ENCODE measurements at regions not wholly inside any gene's neighbourhood (a gene's known extent, or its start where the extent isn't known, plus 50 kb on each side); places are given as distances from the start of the nearest gene placed in this dataset.

GRCh38 chr2:120575966-120576365, 159.7 kb upstream of the GLI2 start:
- H3K4me3 Mint-ChIP-seq = no peak overlapping the region
- intact Hi-C loops (cut with micrococcal nuclease) = no loop called here
- DNase-seq (ENCODE audit: low spot score) = no peak
- no peaks in the 10 kb centered on the region for H3K4me1 Mint-ChIP-seq (ENCODE audit: low read depth)
- no peak overlapping the region for H3K27ac Mint-ChIP-seq
- peaks cover 19% of the 10 kb centered on the region for H3K27me3 Mint-ChIP-seq (ENCODE audit: insufficient read depth)
- no peaks in the 10 kb centered on the region for H3K36me3 Mint-ChIP-seq (ENCODE audit: low read depth)
- no peaks in the 10 kb centered on the region for H3K9me3 Mint-ChIP-seq

GRCh38 chr2:120576509-120577474, 158.9 kb upstream of the GLI2 start:
- H3K36me3 Mint-ChIP-seq (ENCODE audit: low read depth) = no peaks in the 10 kb centered on the region
- no peaks in the 10 kb centered on the region for H3K9me3 Mint-ChIP-seq
- DNase-seq (ENCODE audit: low spot score) = no peak
- H3K4me1 Mint-ChIP-seq (ENCODE audit: low read depth) = no peaks in the 10 kb centered on the region
- no peak overlapping the region for H3K4me3 Mint-ChIP-seq
- H3K27me3 Mint-ChIP-seq (ENCODE audit: insufficient read depth) = peaks cover 21% of the 10 kb centered on the region
- no peak overlapping the region for H3K27ac Mint-ChIP-seq
- intact Hi-C loops (cut with micrococcal nuclease) = no loop called here

DNA sequence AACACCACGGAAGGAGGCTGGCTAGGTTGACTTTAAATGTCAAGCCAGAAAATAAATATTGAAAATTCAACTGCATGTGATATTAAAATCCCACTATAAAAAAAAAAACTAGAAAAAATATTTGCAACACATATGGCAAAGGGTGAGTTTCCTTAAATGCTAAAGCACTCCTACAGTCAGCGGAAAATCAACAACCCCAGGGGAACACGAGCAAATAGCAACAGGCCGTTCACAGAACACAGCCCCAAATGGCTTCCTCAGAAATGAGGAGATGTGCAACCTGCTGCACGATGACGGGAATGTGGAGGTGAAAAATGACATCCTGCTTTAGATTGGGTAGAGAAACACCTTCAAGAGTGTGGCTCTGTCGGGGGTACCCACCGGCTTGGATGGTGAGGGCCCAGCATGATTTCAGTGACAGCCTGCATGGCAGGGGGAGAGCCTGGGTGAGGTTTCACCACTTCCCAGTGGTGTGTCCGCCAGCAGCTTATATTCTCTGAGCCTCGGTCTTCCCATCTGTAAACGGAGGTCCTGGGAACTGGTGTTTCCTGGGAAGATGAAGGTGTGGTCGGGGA, 157.9 kb upstream of the GLI2 start:
- Mint-ChIP-seq H3K9me3 (no peaks in the 10 kb centered on the region), H3K36me3 (ENCODE audit: low read depth) (no peaks in the 10 kb centered on the region), H3K4me3 (no peak overlapping the region), H3K4me1 (ENCODE audit: low read depth) (no peaks in the 10 kb centered on the region), H3K27me3 (ENCODE audit: insufficient read depth) (peaks cover 21% of the 10 kb centered on the region), H3K27ac (no peak overlapping the region)
- no peak for DNase-seq (ENCODE audit: low spot score)
- intact Hi-C loops (cut with micrococcal nuclease) = no loop called here

DNA sequence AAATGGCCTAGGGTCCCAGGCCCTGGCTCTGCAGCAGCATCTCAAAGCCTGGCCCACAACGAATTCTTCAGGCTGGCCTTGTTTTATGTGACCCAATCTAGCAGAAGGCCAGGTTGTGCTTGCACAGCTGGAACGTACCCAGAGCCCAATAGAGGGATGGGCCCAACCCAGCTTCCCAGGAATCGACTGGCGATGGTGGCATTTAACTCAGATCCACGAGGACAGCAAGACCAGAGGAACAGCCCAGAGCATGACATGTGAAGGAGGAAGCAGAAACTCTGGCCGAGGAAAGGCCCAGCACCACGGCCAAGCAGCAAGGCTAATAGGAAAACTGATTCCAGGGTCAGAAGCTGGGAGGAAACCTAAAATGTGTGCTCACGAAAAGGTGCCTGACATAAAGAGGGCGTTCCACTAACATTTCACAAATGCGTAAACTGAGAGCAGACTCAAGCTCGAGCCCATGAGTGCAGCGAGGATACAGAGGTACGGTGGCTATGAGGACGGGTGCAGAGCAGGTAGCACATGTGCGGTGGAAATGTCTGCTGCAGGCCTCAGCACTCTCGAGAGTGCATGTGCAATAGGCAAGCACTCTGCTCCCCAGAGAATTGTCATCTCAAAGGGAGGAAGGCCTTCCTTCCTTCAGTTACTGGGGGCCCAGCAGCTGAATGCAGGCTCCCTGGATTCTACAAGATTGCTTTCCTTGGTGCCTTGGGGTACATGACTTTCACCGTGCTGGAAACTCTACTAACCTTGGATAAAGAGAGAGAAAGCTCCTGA, 156.9 kb upstream of the GLI2 start:
- Mint-ChIP-seq H3K36me3 (ENCODE audit: low read depth) (no peaks in the 10 kb centered on the region), H3K4me3 (no peak overlapping the region), H3K27me3 (ENCODE audit: insufficient read depth) (peaks cover 21% of the 10 kb centered on the region), H3K4me1 (ENCODE audit: low read depth) (no peaks in the 10 kb centered on the region), H3K9me3 (no peaks in the 10 kb centered on the region), H3K27ac (no peak overlapping the region)
- DNase-seq (ENCODE audit: low spot score) = no peak
- intact Hi-C loops (cut with micrococcal nuclease) = no loop called here

DNA sequence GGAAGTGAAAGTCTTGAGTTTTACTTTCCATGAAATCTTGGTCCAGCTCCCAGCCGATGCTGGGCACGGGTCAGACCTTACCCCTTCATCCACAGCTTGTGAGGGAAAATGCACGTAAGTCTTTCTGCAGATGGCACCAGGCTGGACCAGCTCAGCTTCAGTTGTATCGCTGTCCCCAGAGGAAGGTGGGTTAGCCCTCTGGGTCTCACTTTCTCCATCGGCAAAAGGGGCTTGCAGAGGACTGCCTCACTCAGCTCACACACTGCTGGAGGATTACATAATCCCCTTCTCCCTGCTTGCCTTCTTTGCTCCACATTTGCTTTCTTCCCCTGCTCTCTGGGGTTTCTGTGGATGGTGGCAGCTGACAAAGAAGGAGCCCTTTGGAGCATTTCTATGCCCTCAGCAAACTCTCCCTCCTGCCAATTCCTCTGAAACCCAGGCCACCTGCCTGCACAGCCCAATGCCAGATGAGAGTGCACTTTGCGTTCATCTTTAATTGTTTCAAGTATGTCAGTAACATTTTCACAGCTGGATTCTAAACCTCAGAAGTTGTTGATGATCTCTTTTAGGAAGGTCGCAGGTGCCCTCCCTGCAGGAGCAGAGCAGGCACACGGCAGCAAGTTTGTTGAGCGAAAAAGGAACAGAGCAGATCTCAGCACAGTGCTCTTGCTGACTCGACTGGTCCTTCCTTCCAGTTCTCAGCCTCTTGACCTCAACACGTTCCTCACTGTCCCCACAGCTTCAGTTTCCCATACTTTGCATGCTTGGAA, 155.6 kb upstream of the GLI2 start:
- no peaks in the 10 kb centered on the region for H3K9me3 Mint-ChIP-seq
- intact Hi-C loops (cut with micrococcal nuclease) = no loop called here
- DNase-seq (ENCODE audit: low spot score) = no peak
- H3K27me3 Mint-ChIP-seq (ENCODE audit: insufficient read depth) = peaks cover 23% of the 10 kb centered on the region
- no peak overlapping the region for H3K27ac Mint-ChIP-seq
- H3K4me1 Mint-ChIP-seq (ENCODE audit: low read depth) = no peaks in the 10 kb centered on the region
- H3K36me3 Mint-ChIP-seq (ENCODE audit: low read depth) = no peaks in the 10 kb centered on the region
- no peak overlapping the region for H3K4me3 Mint-ChIP-seq

- DNase-seq (ENCODE audit: low spot score) = no peak
- Mint-ChIP-seq H3K4me3 (no peak overlapping the region), H3K9me3 (no peaks in the 10 kb centered on the region), H3K36me3 (ENCODE audit: low read depth) (no peaks in the 10 kb centered on the region), H3K27me3 (ENCODE audit: insufficient read depth) (peaks cover 24% of the 10 kb centered on the region), H3K27ac (no peak overlapping the region), H3K4me1 (ENCODE audit: low read depth) (no peaks in the 10 kb centered on the region)
- intact Hi-C loops (cut with micrococcal nuclease) = no loop called here
Observed at GRCh38 chr2:120580709-120581108, 155.0 kb upstream of the GLI2 start.

GRCh38 chr2:120583121-120583520, 152.5 kb upstream of the GLI2 start:
- H3K27me3 Mint-ChIP-seq (ENCODE audit: insufficient read depth) = peaks cover 33% of the 10 kb centered on the region
- H3K27ac Mint-ChIP-seq = no peak overlapping the region
- no peak overlapping the region for H3K4me3 Mint-ChIP-seq
- intact Hi-C loops (cut with micrococcal nuclease) = no loop called here
- no peaks in the 10 kb centered on the region for H3K36me3 Mint-ChIP-seq (ENCODE audit: low read depth)
- no peaks in the 10 kb centered on the region for H3K9me3 Mint-ChIP-seq
- DNase-seq (ENCODE audit: low spot score) = no peak
- no peaks in the 10 kb centered on the region for H3K4me1 Mint-ChIP-seq (ENCODE audit: low read depth)

GRCh38 chr2:120583851-120584570, 151.7 kb upstream of the GLI2 start:
- DNase-seq (ENCODE audit: low spot score) = no peak
- H3K27me3 Mint-ChIP-seq (ENCODE audit: insufficient read depth) = peaks cover 37% of the 10 kb centered on the region
- H3K9me3 Mint-ChIP-seq = no peaks in the 10 kb centered on the region
- intact Hi-C loops (cut with micrococcal nuclease) = no loop called here
- H3K36me3 Mint-ChIP-seq (ENCODE audit: low read depth) = no peaks in the 10 kb centered on the region
- H3K4me3 Mint-ChIP-seq = no peak overlapping the region
- H3K4me1 Mint-ChIP-seq (ENCODE audit: low read depth) = no peaks in the 10 kb centered on the region
- H3K27ac Mint-ChIP-seq = no peak overlapping the region

DNA sequence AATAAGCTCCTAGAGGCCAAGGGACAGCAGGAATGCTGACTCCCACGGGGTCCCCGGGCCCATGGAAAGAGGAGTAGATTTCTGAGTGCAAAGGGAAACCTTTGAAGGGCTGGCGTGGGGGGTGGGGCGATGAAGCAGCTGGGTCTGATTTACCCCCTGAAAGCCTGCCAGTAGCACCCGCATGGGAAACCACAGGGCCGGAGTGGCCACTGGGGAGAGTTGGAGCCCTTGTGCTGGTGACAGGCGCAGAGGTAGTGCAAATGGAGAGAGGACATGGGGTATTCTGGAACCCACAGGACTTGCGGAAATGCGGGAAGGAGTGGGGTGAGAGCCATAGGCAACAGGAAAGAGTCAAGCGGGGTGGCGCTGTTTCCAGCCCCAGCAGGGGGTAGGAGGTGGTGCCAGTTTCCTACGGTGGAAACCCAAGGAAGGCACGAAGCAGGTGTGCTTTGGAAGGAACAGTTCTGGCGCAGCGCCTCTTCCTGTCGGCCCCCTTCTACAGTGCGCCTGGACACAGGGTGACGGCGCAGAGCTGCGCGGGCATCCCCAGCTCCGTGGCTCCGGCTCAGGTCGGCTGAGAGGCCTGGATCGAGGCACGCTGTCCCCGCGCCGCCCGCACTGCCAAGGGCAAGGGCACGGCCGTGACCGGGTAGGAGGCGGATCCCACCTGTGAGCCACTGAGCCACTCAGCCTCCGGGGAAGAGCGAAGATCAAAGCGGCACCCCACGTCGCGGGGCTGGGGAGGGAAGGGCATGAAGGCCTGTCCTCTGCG, 149.0 kb upstream of the GLI2 start:
- Mint-ChIP-seq H3K27me3 (ENCODE audit: insufficient read depth) (peaks cover 38% of the 10 kb centered on the region), H3K4me1 (ENCODE audit: low read depth) (no peaks in the 10 kb centered on the region), H3K27ac (no peak overlapping the region), H3K36me3 (ENCODE audit: low read depth) (no peaks in the 10 kb centered on the region), H3K4me3 (no peak overlapping the region), H3K9me3 (no peaks in the 10 kb centered on the region)
- no peak for DNase-seq (ENCODE audit: low spot score)
- intact Hi-C loops (cut with micrococcal nuclease) = no loop called here

DNA sequence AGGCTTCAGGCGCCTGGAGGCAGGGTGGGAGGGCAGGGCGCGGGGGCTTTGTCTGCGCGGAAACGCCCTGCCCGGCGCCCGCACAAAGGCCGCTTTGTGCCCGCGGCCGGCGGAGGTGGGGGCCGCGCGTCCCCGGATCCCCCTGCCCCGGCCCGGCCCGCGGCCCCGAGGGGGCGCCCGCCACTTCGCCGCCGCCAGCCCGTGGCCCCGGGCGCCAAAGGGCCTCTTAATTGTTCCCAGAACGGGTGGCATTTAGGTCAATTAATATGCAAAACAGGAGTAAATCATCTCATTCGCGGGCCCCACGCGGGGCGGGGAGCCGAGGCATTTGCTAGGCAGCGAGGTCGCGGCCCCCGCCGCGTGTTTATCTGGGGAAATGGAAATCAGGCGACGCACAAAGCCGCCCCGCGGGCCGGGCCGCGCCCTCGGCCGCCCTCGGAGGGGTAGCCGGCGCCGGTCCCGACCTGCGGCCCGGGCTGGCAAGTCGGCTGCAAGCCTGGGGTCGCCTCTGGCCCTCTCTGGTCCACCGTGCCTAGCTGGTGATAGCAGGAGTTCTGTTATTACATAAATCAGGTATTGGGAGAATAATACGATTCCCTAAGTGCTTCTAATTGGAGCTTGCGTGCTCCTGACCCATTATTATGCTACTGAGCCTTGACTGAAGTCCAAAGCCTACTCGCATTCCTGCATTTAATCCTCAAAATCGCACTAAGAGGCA, 148.2 kb upstream of the GLI2 start:
- no peaks in the 10 kb centered on the region for H3K9me3 Mint-ChIP-seq
- peaks cover 40% of the 10 kb centered on the region for H3K27me3 Mint-ChIP-seq (ENCODE audit: insufficient read depth)
- intact Hi-C loops (cut with micrococcal nuclease) = no loop called here
- no peaks in the 10 kb centered on the region for H3K36me3 Mint-ChIP-seq (ENCODE audit: low read depth)
- DNase-seq (ENCODE audit: low spot score) = no peak
- no peaks in the 10 kb centered on the region for H3K4me1 Mint-ChIP-seq (ENCODE audit: low read depth)
- no peak overlapping the region for H3K27ac Mint-ChIP-seq
- H3K4me3 Mint-ChIP-seq = no peak overlapping the region

GRCh38 chr2:120587997-120588336, 147.7 kb upstream of the GLI2 start:
- intact Hi-C loops (cut with micrococcal nuclease) = no loop called here
- Mint-ChIP-seq H3K36me3 (ENCODE audit: low read depth) (no peaks in the 10 kb centered on the region), H3K4me1 (ENCODE audit: low read depth) (no peaks in the 10 kb centered on the region), H3K27ac (no peak overlapping the region), H3K9me3 (no peaks in the 10 kb centered on the region), H3K27me3 (ENCODE audit: insufficient read depth) (peaks cover 40% of the 10 kb centered on the region), H3K4me3 (no peak overlapping the region)
- no peak for DNase-seq (ENCODE audit: low spot score)
